Skin epidermis (tissue), 12 donors: ENCODE measurements at regions not wholly inside any gene's neighbourhood (a gene's known extent, or its start where the extent isn't known, plus 50 kb on each side); places are given as distances from the start of the nearest gene placed in this dataset.
"Not testable (repeated sequence)": the region's sequence is repeated elsewhere in the genome, so short reads cannot be mapped to it uniquely, and the experiment has no call there.

Source experiments
- H3K27ac ChIP-seq, 21 experiments: fragments of 200-600 bp; sonication (generic) in 11 of 21; one replicate each; pipeline ENCODE4 v1.5.0; 2020; ENCODE audit warnings: mild to moderate bottlenecking in 3 of 21, inconsistent platforms in 2 of 21, moderate library complexity in 2 of 21
- H3K4me3 ChIP-seq, 7 experiments: fragments of 200-600 bp; sonication (generic) in 2 of 7; one replicate each; pipeline ENCODE4 v1.5.0; 2020; ENCODE audit warnings: inconsistent platforms in 2 of 7, mild to moderate bottlenecking in 2 of 7, moderate library complexity in 1 of 7

DNA sequence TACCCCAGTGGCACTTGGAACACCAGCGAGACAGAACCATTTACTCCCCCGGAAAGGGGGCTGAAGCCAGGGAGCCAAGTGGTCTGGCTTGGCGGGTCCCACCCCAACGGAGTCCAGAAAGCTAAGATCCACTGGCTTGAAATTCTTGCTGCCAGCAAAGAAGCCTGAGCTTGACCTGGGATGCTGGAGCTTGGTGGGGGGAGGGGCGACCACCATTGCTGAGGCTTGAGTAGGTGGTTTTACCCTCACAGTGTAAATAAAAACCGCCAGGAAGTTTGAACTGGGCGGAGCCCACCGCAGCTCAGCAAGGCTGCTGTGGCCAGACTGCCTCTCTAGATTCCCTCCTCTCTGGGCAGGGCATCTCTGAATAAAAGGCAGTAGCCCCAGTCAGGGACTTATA is 62.8 kb downstream of the RPS24 start:
- H3K27ac ChIP-seq, H3K4me3 ChIP-seq: not testable (repeated sequence)

DNA sequence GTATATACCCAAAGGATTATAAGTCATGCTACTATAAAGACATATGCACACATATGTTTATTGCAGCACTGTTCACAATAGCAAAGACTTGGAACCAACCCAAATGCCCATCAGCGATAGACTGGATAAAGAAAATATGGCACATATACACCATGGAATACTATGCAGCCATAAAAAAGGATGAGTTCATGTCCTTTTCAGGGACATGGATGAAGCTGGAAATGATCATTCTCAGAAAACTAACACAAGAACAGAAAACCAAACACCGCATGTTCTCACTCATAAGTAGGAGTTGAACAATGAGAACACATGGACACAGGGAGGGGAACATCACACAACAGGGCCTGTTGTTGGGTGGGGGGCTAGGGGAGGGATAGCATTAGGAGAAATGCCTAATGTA is 68.9 kb downstream of the RPS24 start:
- H3K27ac ChIP-seq, H3K4me3 ChIP-seq: not testable (repeated sequence)

- H3K27ac ChIP-seq: no peak overlapping the region
- H3K4me3 ChIP-seq: no peak overlapping the region
Measured at GRCh38 chr10:78109210-78109609, 75.5 kb downstream of the RPS24 start.

DNA sequence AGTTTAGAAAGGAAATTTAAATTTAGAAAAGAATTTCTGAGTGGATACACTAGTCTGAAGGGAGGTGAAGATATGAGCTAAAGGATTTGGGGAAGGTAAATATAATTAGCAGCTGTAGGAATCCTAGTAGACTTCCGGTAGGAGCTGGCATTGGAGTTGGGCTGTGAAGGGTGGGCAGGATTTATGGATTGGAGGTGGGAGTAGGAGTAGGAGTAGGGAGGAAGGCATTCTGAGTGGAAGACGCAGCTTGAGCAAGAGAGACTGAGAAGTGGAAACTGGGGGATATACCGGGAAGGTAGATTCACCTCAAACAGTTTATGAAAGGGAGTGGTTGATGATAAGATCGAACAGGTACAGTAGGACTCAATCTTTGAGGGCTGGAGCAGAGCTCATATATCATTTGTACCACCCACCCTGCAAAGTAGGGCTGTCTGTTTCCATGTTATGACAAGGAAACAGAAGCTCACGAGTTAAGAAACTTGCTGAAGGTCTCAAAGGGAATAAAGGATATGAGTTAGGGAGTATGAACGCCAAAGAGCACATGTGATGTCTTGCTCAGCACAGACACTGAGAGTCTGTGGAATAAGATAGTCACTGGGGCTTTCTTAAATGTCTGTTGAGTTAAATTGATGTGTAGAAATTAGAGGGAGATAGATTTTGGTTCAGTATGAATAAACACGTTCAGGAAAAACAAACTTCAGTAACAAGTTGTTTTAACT is 81.6 kb downstream of the RPS24 start:
- Histone ChIP-seq H3K27ac (no peak overlapping the region), H3K4me3 (no peak overlapping the region)

- no peak overlapping the region for H3K4me3 ChIP-seq
- no peak overlapping the region for H3K27ac ChIP-seq
Measured at GRCh38 chr10:78116361-78116760, 82.7 kb downstream of the RPS24 start.

- Histone ChIP-seq H3K27ac (no peak overlapping the region), H3K4me3 (no peak overlapping the region)
Measured at GRCh38 chr10:78118591-78118990, 84.9 kb downstream of the RPS24 start.

- H3K27ac ChIP-seq: no peak overlapping the region
Measured at GRCh38 chr10:78121801-78122200, 88.1 kb downstream of the RPS24 start.

DNA sequence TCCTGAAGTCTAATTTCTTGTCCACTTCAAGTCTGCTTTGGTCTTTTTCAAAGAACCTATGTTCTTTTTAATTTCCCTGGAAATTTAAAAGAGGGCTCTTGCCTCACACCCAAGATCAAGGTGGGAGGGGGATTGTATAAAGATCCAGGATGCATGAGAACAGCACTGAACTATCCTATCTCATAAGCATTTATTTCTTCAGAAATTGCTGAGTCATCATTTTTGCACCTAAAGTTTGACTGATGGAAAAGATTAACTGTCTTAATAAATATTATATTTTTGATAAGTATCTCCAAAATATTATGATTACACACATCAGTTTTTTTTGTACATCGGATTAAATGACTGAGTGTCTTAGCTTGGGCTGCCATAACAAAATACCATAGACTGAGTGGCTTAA is 90.5 kb downstream of the RPS24 start:
- Histone ChIP-seq H3K27ac (no peak overlapping the region), H3K4me3 (no peak overlapping the region)

More at GRCh38 chr10:78121801-78122200, 88.1 kb downstream of the RPS24 start:
- no peak overlapping the region for H3K4me3 ChIP-seq

DNA sequence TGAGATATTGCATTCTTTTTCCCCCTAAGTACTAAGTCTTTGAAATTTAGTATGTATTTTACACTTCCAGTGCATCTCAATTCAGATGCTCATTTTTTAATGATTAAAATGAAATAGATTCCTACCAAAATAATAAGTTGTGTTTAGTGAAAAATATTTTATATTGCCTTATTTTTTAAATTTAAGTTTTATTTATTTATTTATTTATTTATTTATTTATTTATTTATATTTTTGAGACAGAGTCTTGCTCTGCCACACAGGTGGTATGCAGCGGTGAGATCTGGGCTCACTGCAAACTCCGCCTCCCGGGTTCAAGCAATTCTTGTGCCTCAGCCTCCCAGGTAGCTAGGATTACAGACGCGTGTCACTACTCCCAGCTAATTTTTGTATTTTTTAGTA is 95.5 kb downstream of the RPS24 start:
- H3K4me3 ChIP-seq: no peak overlapping the region
- no peak overlapping the region for H3K27ac ChIP-seq

- H3K27ac ChIP-seq: no peak overlapping the region
- no peak overlapping the region for H3K4me3 ChIP-seq
Measured at GRCh38 chr10:78130966-78131710, 97.5 kb downstream of the RPS24 start.

DNA sequence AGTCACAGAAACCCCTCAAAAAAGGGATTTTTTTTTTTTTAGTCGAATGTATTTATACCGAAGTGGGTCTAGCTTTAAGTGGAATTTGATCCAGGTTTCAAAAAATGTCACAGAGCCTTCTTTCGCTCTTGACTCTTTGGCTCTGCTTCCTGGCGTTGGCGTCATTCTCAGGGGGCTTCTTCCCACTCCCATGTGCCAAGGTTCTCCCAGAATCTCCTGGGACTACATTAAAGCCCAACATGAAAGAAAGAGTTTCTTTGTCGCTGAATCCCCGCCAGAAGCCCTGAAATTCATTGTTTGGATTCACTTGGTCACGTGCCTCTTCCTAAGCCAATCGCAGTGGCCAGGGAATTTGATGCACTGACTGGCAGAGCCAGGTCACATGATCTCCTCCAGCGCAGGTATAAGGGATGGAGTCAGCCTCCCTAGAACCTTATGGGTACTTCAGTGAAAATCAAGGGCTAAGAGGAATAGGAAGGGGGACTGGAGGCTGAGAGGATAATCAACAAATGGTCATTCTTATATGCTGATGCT is 101.2 kb downstream of the RPS24 start:
- no peak overlapping the region for H3K4me3 ChIP-seq

GRCh38 chr10:78137147-78137546 is 103.5 kb downstream of the RPS24 start:
- H3K4me3 ChIP-seq: no peak overlapping the region
- H3K27ac ChIP-seq: no peak overlapping the region

More for the DNA sequence above, 101.2 kb downstream of the RPS24 start:
- H3K27ac ChIP-seq: no peak overlapping the region

DNA sequence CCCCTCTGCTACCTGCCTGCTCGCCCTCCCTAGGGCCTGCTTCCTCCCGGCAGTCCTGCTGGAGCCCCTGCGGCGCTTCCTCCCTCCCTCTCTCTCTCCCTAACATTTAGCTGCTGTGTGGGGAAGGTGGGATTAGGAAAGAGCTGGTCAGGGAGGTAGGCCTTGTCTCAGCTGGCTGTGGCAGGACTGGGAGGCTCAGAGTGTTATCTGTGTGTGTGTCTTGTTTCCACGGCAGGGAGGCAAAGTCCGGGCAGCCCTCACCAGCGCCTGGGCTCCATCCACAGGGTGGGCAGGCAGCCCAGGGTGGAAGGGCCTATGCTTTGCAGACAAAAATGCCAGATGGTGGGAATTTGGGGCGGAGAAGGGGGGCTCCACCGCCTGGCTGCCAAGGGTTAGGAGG is 105.7 kb downstream of the RPS24 start:
- H3K4me3 ChIP-seq: no peak overlapping the region
- no peak overlapping the region for H3K27ac ChIP-seq

DNA sequence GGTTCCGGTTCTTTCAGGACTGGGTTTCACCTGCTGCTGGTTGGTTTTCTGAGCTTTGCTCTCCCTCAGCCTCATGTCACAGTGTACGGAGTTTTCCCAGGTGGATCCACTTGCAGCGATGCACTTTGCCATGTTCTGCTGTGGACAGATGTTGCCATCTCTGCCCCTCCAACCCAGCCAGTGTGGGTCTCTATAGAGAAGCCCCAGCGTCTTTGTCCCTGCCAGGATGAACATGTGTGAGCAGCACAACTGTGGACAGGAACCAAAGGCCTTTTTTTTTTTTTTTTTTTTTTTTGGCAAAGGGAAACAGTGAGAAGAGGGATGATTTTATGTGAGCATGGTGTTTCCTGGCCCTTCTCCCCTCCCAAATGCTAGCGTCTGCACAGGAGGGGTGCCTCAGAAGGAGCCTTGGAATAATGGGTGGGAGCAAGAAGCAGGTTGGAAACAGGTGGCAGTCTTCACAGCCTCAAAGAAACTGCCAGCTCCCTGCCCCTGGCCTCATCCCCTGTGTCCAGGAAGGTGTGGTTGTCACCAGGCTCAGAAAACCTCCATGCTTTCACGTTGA is 106.5 kb downstream of the RPS24 start:
- no peak overlapping the region for H3K4me3 ChIP-seq
- no peak overlapping the region for H3K27ac ChIP-seq

GRCh38 chr10:78143576-78143975 is 109.9 kb downstream of the RPS24 start:
- H3K27ac ChIP-seq: no peak overlapping the region
- no peak overlapping the region for H3K4me3 ChIP-seq

DNA sequence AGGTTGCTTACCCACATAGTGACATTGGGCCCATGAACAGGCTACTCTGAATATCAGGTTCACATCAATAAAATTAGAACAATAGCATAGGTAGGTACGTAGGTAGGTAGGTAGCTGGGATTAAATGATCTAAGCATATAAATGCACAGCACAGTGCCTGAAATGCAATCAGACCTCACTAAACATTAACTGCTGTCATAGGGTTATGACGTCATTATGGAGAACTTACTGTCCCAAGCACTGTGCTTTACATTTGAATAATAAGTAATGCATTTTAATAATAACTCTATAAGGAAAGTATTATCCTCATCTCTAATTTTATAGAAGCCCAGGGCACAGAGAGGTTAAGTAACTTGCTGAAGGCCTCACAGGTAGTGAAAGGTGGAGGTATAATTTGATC is 112.5 kb downstream of the RPS24 start:
- Histone ChIP-seq H3K27ac (no peak overlapping the region), H3K4me3 (no peak overlapping the region)

DNA sequence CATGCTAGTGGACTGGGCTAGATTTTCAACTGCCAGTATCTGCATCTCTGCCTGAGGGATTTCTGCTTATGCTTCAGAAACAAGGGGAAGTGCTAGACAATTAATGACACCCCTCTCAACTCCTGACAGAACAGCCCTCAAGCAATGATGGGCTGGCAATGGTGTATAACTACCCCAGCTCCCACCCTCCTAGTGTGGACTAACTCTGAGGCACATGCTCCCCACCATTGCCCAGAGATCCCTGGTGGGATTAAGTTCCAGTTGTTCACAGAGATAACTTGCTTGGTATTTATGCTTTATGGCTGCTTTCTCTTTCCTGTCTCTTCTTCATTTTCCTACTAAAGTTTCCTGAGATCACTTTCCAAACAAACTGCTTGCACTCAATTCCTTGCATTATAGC is 113.5 kb downstream of the RPS24 start:
- Histone ChIP-seq H3K4me3 (no peak overlapping the region), H3K27ac (no peak overlapping the region)

DNA sequence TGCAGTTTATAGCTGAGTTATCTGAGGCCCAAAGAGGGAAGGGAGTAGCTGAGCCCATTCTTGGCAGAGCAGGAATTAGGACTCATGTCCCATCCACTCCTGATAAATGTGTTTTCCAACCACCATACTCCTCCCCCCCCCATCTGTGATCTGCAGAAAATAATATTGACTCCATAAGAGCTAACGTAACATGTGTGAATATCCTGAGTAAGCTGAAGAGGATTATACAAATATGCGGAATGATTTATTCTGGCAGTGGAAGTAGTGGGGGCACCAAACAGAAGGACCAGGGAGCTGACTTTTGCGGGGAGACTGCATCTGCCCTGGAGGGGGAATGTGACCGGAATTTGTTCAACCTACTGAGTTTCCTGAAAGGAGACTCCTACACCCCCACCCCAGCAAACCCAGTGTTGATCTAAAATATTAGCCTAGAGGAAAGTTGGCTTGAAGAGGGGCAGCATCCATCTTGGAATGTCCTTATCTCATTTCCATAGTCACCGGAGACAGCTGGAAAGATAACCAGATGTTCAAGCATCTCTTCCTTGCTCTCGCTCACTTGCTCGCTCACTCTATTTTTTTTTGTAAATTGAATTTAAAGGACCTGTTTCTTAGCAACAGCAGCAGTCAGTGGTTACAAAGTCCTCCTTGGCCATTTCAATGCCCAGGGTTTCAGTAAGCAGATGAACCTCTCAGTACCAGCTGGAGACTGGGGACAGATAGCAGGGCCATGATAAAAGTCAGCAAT is 114.7 kb downstream of the RPS24 start:
- Histone ChIP-seq H3K4me3 (no peak overlapping the region), H3K27ac (no peak overlapping the region)

- H3K27ac ChIP-seq: no peak overlapping the region
Measured at GRCh38 chr10:78148961-78149612, 115.4 kb downstream of the RPS24 start.

DNA sequence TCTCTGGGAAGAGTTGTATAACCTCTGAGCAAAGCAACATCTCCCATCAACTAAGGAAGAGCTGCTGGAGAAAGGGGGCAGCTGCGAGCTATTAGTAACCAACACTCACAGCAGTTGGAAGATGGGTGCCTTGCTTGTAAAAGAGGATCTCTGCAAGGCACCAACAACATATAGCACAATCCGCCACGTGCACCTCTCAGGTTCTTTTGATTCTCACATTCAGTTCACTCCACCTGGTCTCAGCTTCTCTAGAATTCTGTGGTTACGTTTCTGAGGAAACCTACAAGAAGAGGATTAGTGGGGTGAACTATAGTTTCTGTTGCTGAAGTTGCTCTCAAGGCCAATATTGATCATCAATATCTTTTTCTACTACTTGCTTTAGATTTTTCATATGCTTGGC is 117.1 kb downstream of the RPS24 start:
- no peak overlapping the region for H3K4me3 ChIP-seq
- H3K27ac ChIP-seq: no peak overlapping the region

More at GRCh38 chr10:78148961-78149612, 115.4 kb downstream of the RPS24 start:
- H3K4me3 ChIP-seq: no peak overlapping the region
